ENCODE measurements at regions not wholly inside any gene's neighbourhood (a gene's known extent, or its start where the extent isn't known, plus 50 kb on each side); places are given as distances from the start of the nearest gene placed in this dataset.

DNA sequence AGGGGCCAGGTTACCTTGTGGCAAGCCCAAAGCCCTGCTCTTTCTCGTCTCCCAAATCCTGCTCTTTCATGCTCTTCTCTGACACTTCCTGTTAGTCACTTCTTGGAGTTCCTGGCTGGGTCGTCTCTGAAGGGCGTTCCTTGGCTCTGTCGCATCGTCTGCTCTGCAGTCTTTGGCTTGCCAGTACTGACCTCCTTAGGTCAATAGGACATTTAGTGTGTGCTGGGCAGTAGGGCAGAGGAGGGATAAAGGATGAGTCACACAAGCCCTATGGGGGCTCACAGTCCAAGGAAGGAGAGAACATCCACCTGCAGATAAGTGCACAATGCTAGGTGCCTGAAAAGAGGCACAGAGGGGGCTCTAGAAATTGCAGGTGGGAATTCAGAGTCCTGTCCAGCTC is 87.5 kb downstream of the FAM43A start:
- no peak for TF ChIP-seq CTCF (IDR thresholded peaks at IDR 0.05)
- Mint-ChIP-seq H3K4me3 (no peak overlapping the region), H3K4me1 (peaks cover 58% of the 10 kb centered on the region), H3K36me3 (ENCODE audit: low read depth) (no peaks in the 10 kb centered on the region), H3K27ac (no peak overlapping the region), H3K27me3 (ENCODE audit: low read depth, poor library complexity) (peaks cover 44% of the 10 kb centered on the region), H3K9me3 (no peaks in the 10 kb centered on the region)
- no peak for DNase-seq

DNA sequence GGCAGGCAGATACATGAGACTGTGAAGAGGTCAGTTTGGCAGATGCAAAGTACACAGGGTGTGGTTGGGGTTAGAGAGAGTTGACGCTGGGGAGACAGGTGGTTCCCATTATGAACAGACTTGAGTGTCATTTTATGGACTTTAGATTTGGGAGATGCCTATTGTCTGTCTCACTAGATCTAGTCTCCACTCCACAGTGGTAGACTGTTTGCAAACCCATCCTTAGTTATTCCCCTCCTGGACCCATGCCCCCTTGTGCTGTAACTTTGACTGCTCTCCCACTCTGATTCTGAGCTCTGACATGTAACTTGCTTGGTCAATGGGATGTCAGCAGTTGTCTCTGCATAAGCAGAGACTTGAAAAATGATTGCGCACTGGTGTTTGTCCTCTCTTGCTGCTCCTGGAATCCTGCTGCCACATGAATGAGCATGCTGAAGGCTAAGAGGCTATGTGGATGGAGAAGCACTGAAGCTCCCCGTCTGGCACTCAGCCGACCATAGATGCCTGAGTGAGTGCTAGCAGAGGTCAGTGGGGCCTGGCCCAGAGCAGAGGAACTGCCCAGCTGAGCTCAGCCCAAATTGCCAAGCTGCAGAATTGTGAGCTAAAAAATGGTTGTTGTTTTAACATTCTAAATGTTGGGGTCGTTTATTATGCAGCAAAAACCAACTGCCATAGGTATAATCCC is 88.2 kb downstream of the FAM43A start:
- Mint-ChIP-seq H3K27me3 (ENCODE audit: low read depth, poor library complexity) (peaks cover 44% of the 10 kb centered on the region), H3K27ac (no peak overlapping the region), H3K4me3 (no peak overlapping the region), H3K9me3 (peaks cover 1% of the 10 kb centered on the region), H3K36me3 (ENCODE audit: low read depth) (no peaks in the 10 kb centered on the region), H3K4me1 (peaks cover 51% of the 10 kb centered on the region)
- no peak for DNase-seq
- TF ChIP-seq CTCF (IDR thresholded peaks at IDR 0.05) = no peak

DNA sequence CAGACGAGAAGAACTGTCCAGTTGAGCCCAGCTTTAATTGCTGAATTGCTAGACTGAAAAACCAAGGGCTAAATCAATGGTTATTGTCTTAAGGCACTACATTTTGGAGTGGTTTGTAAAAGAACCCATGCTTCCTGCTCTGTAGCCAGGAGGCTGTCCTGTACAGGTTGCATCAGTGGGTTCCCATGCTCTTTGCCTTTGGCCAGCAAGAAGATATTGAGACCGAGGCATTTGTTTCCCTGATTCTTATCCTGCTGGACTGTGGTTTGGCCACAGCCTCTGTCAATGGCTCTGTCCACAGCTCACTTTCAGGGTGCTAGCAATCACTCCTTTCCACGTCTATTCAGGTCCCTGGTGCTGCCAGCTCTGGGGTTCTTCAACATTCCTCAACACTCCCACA is 89.6 kb downstream of the FAM43A start:
- DNase-seq = no peak
- H3K27me3 Mint-ChIP-seq (ENCODE audit: low read depth, poor library complexity) = peaks cover 46% of the 10 kb centered on the region
- no peaks in the 10 kb centered on the region for H3K36me3 Mint-ChIP-seq (ENCODE audit: low read depth)

GRCh38 chr3:194775731-194776130 is 90.0 kb downstream of the FAM43A start:
- no peak overlapping the region for H3K4me3 Mint-ChIP-seq
- H3K27ac Mint-ChIP-seq = peak overlapping the region; percentile 29
- H3K9me3 Mint-ChIP-seq = peaks cover 8% of the 10 kb centered on the region
- no peaks in the 10 kb centered on the region for H3K36me3 Mint-ChIP-seq (ENCODE audit: low read depth)
- DNase-seq = no peak
- H3K4me1 Mint-ChIP-seq = peaks cover 33% of the 10 kb centered on the region
- TF ChIP-seq CTCF (IDR thresholded peaks at IDR 0.05) = no peak
- H3K27me3 Mint-ChIP-seq (ENCODE audit: low read depth, poor library complexity) = peaks cover 42% of the 10 kb centered on the region

More for the DNA sequence above, 89.6 kb downstream of the FAM43A start:
- H3K4me1 Mint-ChIP-seq = peaks cover 38% of the 10 kb centered on the region
- H3K27ac Mint-ChIP-seq = peak overlapping the region; percentile 29
- peaks cover 8% of the 10 kb centered on the region for H3K9me3 Mint-ChIP-seq
- TF ChIP-seq CTCF (IDR thresholded peaks at IDR 0.05) = no peak
- no peak overlapping the region for H3K4me3 Mint-ChIP-seq

- TF ChIP-seq CTCF (IDR thresholded peaks at IDR 0.05) = no peak
- Mint-ChIP-seq H3K4me1 (peaks cover 22% of the 10 kb centered on the region), H3K9me3 (peaks cover 8% of the 10 kb centered on the region), H3K27ac (no peak overlapping the region), H3K4me3 (no peak overlapping the region), H3K36me3 (ENCODE audit: low read depth) (no peaks in the 10 kb centered on the region), H3K27me3 (ENCODE audit: low read depth, poor library complexity) (peaks cover 28% of the 10 kb centered on the region)
- DNase-seq = no peak
Measured at GRCh38 chr3:194777729-194778128, 92.0 kb downstream of the FAM43A start.

DNA sequence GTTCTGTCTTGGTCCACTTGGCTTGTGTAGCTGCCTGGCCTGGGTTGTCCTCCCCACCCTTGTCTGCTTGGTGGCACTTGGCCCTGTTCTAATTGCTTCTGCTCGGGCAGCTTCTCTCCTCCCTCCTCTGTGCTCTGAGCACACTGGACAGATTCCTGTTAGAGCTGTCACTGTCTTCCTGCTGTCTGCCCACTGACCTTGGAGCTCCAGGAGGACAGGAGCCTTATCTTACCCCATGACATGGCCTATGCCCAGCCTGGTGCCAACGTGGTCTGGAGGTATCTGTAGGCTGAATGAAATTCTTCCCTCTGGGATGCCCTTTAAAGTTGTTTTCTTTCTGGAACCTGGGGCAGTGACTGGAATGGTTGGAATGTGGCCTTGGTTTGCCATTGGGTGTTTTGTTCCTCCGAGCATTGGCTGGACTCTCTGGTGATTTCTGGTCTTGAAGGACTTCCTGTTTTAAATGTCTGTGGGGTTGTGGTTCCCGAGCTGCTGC is 94.1 kb downstream of the FAM43A start:
- H3K4me3 Mint-ChIP-seq = no peak overlapping the region
- no peak for TF ChIP-seq CTCF (IDR thresholded peaks at IDR 0.05)

More for the DNA sequence above, 94.1 kb downstream of the FAM43A start:
- H3K4me1 Mint-ChIP-seq = peaks cover 32% of the 10 kb centered on the region
- H3K9me3 Mint-ChIP-seq = peaks cover 8% of the 10 kb centered on the region
- no peaks in the 10 kb centered on the region for H3K36me3 Mint-ChIP-seq (ENCODE audit: low read depth)
- H3K27ac Mint-ChIP-seq = no peak overlapping the region
- DNase-seq = no peak
- H3K27me3 Mint-ChIP-seq (ENCODE audit: low read depth, poor library complexity) = peaks cover 18% of the 10 kb centered on the region

Data from nephron progenitor cell (in vitro differentiated cells).